H1 (cell line): ENCODE measurements at regions not wholly inside any gene's neighbourhood (a gene's known extent, or its start where the extent isn't known, plus 50 kb on each side); places are given as distances from the start of the nearest gene placed in this dataset.

Source experiments
- CTCF ChIA-PET: fragments of 300-600 bp; sonication (Branson Sonifier 250); formaldehyde crosslinking; loops from one replicate; lab custom pipeline; 2021; ENCODE audit not compliant: partially characterized antibody; lab: Charles Lee
- POLR2A ChIA-PET: fragments of 300-600 bp; sonication (Branson Sonifier 250); formaldehyde crosslinking; loops from one replicate; lab custom pipeline; 2021; ENCODE audit warnings: inconsistent platforms; ENCODE audit not compliant: partially characterized antibody; lab: Charles Lee
- DNase-seq, 2 experiments: peaks; one replicate each; pipeline versions ENCODE4 v3.0.0 to v3.0.0-alpha.2; 2010 to 2022; ENCODE audit warnings: low spot score in 2 of 2, low read depth in 1 of 2, mixed read lengths in 1 of 2
- FAIRE-seq: peaks from 2 replicates; lab custom pipeline; 2011; peaks lifted over from hg19 to GRCh38; lab: Jason Lieb, UNC
- H2AFZ ChIP-seq: 2 replicates; pipeline ENCODE4 v1.8.1; 2012; ENCODE audit warnings: low read length, inconsistent platforms
- H2AK5ac ChIP-seq: 2 replicates; pipeline ENCODE4 v1.6.1; 2013; ENCODE audit warnings: low read depth, low read length
- H2BK120ac ChIP-seq: replicated peaks from 2 replicates; pipeline ENCODE3; 2013; ENCODE audit warnings: low read depth, low read length, inconsistent platforms
- H2BK12ac ChIP-seq: 2 replicates; pipeline ENCODE4 v1.6.1; 2013; ENCODE audit warnings: low read depth, low read length
- H2BK15ac ChIP-seq: 2 replicates; pipeline ENCODE4 v1.6.1; 2013; ENCODE audit warnings: low read length
- H2BK20ac ChIP-seq: 2 replicates; pipeline ENCODE4 v1.6.1; 2013; ENCODE audit warnings: low read length
- H2BK5ac ChIP-seq: 2 replicates; pipeline ENCODE4 v1.6.1; 2013; ENCODE audit warnings: low read depth, low read length
- H3K14ac ChIP-seq: 2 replicates; pipeline ENCODE4 v1.6.1; 2013; ENCODE audit warnings: inconsistent platforms; ENCODE audit not compliant: insufficient read length
- H3K18ac ChIP-seq: 2 replicates; pipeline ENCODE4 v1.6.1; 2013; ENCODE audit warnings: low read length; ENCODE audit errors: extremely low read depth
- H3K23ac ChIP-seq: 2 replicates; pipeline ENCODE4 v1.6.1; 2013; ENCODE audit warnings: inconsistent platforms; ENCODE audit not compliant: insufficient read length
- H3K23me2 ChIP-seq: 2 replicates; pipeline ENCODE4 v1.6.1; 2013; ENCODE audit warnings: low read depth, low read length
- H3K27ac ChIP-seq: 2 replicates; pipeline ENCODE4 v1.6.1; 2011; ENCODE audit warnings: low read depth, low read length, inconsistent platforms
- H3K27me3 ChIP-seq, 4 experiments: replicated peaks in 1 of 4; 1 replicate in 1 of 4; 2 replicates in 3 of 4; pipeline versions ENCODE4 v1.6.1 to v1.8.1; 2011 to 2013; ENCODE audit warnings: low read length in 3 of 4, mild to moderate bottlenecking in 3 of 4, inconsistent platforms in 2 of 4, mixed read lengths in 2 of 4, moderate library complexity in 1 of 4; ENCODE audit not compliant: control insufficient read depth in 3 of 4, insufficient read depth in 3 of 4; ENCODE audit errors: extremely low read depth in 1 of 4
- H3K36me3 ChIP-seq, 4 experiments: 2 replicates each; pipeline versions ENCODE4 v1.6.1 to v1.8.1; 2011 to 2013; ENCODE audit warnings: mild to moderate bottlenecking in 4 of 4, low read length in 3 of 4, moderate library complexity in 2 of 4, control low read depth in 1 of 4, inconsistent platforms in 1 of 4; ENCODE audit not compliant: insufficient read depth in 4 of 4, control insufficient read depth in 2 of 4
- H3K4ac ChIP-seq: replicated peaks from 2 replicates; pipeline ENCODE3; 2013; ENCODE audit warnings: low read length, low read depth, mixed read lengths, inconsistent platforms; ENCODE audit not compliant: insufficient read length
- H3K4me1 ChIP-seq, 4 experiments: replicated peaks in 1 of 4; 1 replicate in 1 of 4; 2 replicates in 3 of 4; pipeline versions ENCODE4 v1.6.1 to v1.8.1; 2011 to 2013; ENCODE audit warnings: low read length in 3 of 4, inconsistent platforms in 2 of 4, mixed read lengths in 1 of 4; ENCODE audit not compliant: insufficient read depth in 4 of 4, control insufficient read depth in 3 of 4
- H3K4me2 ChIP-seq, 2 experiments: 2 replicates each; pipeline versions ENCODE4 v1.6.1 to v1.8.1; 2011 to 2013; ENCODE audit warnings: low read depth in 2 of 2, low read length in 2 of 2, control low read depth in 1 of 2, inconsistent platforms in 1 of 2, mild to moderate bottlenecking in 1 of 2; ENCODE audit not compliant: insufficient read depth in 1 of 2
- H3K4me3 ChIP-seq, 4 experiments: fragments of 200-600, 300-600 bp in 1 of 4; sonication (generic), shearing (Covaris generic), sonication (Bioruptor Twin) in 1 of 4; 2 replicates each; pipeline versions ENCODE4 v1.5.1 to v1.8.1; 2011 to 2016; ENCODE audit warnings: low read length in 4 of 4, low read depth in 3 of 4, control low read depth in 2 of 4, inconsistent platforms in 2 of 4, mild to moderate bottlenecking in 2 of 4, mixed read lengths in 1 of 4, moderate library complexity in 1 of 4; ENCODE audit not compliant: insufficient read depth in 2 of 4; ENCODE audit errors: extremely low read depth in 1 of 4
- H3K56ac ChIP-seq: replicated peaks from 2 replicates; pipeline ENCODE3; 2013; ENCODE audit warnings: low read depth, mild to moderate bottlenecking, mixed read lengths, low read length, inconsistent platforms; ENCODE audit not compliant: insufficient read length
- H3K79me1 ChIP-seq: 2 replicates; pipeline ENCODE4 v1.6.1; 2013; ENCODE audit warnings: low read depth, low read length, control low read depth
- H3K79me2 ChIP-seq, 2 experiments: 2 replicates each; pipeline versions ENCODE4 v1.6.1 to v1.8.1; 2012 to 2013; ENCODE audit warnings: low read length in 2 of 2, mild to moderate bottlenecking in 2 of 2, inconsistent platforms in 1 of 2; ENCODE audit not compliant: insufficient read depth in 2 of 2, control insufficient read depth in 1 of 2
- H3K9ac ChIP-seq, 4 experiments: replicated peaks in 1 of 4; 1 replicate in 1 of 4; 2 replicates in 3 of 4; pipeline versions ENCODE4 v1.6.1 to v1.8.1; 2011 to 2013; ENCODE audit warnings: low read depth in 3 of 4, low read length in 3 of 4, control low read depth in 2 of 4, mild to moderate bottlenecking in 2 of 4, moderate library complexity in 2 of 4, inconsistent platforms in 1 of 4; ENCODE audit errors: extremely low read depth in 1 of 4
- H3K9me3 ChIP-seq, 2 experiments: 2 replicates each; pipeline versions ENCODE4 v1.6.1 to v1.8.1; 2012 to 2013; ENCODE audit warnings: mild to moderate bottlenecking in 2 of 2, moderate library complexity in 2 of 2, control low read depth in 1 of 2, inconsistent platforms in 1 of 2, low read depth in 1 of 2, low read length in 1 of 2, mixed read lengths in 1 of 2; ENCODE audit not compliant: insufficient read depth in 2 of 2
- H4K20me1 ChIP-seq, 2 experiments: replicated peaks in 1 of 2; 2 replicates each; pipeline versions ENCODE3 to v1.8.1; 2011 to 2013; ENCODE audit warnings: inconsistent platforms in 2 of 2, low read length in 2 of 2, mild to moderate bottlenecking in 1 of 2; ENCODE audit not compliant: insufficient read depth in 2 of 2, control insufficient read depth in 1 of 2
- H4K5ac ChIP-seq: 2 replicates; pipeline ENCODE4 v1.6.1; 2013; ENCODE audit warnings: low read length, low read depth, mixed read lengths, inconsistent platforms; ENCODE audit not compliant: insufficient read length
- H4K8ac ChIP-seq: 2 replicates; pipeline ENCODE4 v1.8.0; 2013; ENCODE audit warnings: mild to moderate bottlenecking, moderate library complexity, low read length, inconsistent platforms; ENCODE audit not compliant: insufficient read depth; ENCODE audit errors: extremely low read depth
- H4K91ac ChIP-seq: replicated peaks from 2 replicates; pipeline ENCODE3; 2013; ENCODE audit warnings: low read length, mixed read lengths, inconsistent platforms; ENCODE audit not compliant: insufficient read length
- ATF2 ChIP-seq: IDR thresholded peaks from 2 replicates; pipeline ENCODE4 v1.6.1; 2012; ENCODE audit warnings: low read length, inconsistent platforms
- BCL11A ChIP-seq, 2 experiments: IDR thresholded peaks; one replicate each; pipeline ENCODE4 v1.6.1; 2011; ENCODE audit warnings: low read depth in 2 of 2, low read length in 2 of 2, mild to moderate bottlenecking in 2 of 2
- CBX5 ChIP-seq: fragments of 300-800, 300-1000 bp; sonication (generic); IDR thresholded peaks from 2 replicates; pipeline ENCODE4 v1.7.1; 2016; ENCODE audit warnings: antibody characterized with exemption, low read length, low read depth
- CEBPB ChIP-seq: IDR thresholded peaks from 2 replicates; pipeline ENCODE4 v1.6.1; 2012; ENCODE audit warnings: low read depth, low read length
- EGR1 ChIP-seq: IDR thresholded peaks from 2 replicates; pipeline ENCODE4 v1.6.1; 2011; ENCODE audit warnings: low read depth, low read length, borderline replicate concordance
- GTF2F1 ChIP-seq: IDR thresholded peaks from 2 replicates; pipeline ENCODE4 v1.6.1; 2012; ENCODE audit warnings: low read depth, low read length, improper control_type of control experiment, borderline replicate concordance
- MAX ChIP-seq: IDR thresholded peaks from 2 replicates; pipeline ENCODE4 v1.6.1; 2012; ENCODE audit warnings: inconsistent platforms
- PHF8 ChIP-seq: fragments of 200-600 bp; sonication (generic); conservative IDR thresholded peaks from 2 replicates; pipeline ENCODE4 v1.7.1; 2012; ENCODE audit warnings: low read depth, mild to moderate bottlenecking, inconsistent platforms, low read length, moderate library complexity
- POU5F1 ChIP-seq: IDR thresholded peaks from 2 replicates; pipeline ENCODE4 v1.6.1; 2011; ENCODE audit warnings: low read depth, mild to moderate bottlenecking, low read length, moderate library complexity
- SIRT6 ChIP-seq: IDR thresholded peaks from one replicate; pipeline ENCODE4 v1.7.1; 2012; ENCODE audit warnings: low read length, inconsistent platforms
- SIX5 ChIP-seq: IDR thresholded peaks from 2 replicates; pipeline ENCODE4 v1.6.1; 2011; ENCODE audit warnings: mild to moderate bottlenecking, low read depth, low read length
- SP4 ChIP-seq: IDR thresholded peaks from 2 replicates; pipeline ENCODE4 v1.6.1; 2012; ENCODE audit warnings: low read length, inconsistent platforms
- SRF ChIP-seq: IDR thresholded peaks from 2 replicates; pipeline ENCODE4 v1.6.1; 2011; ENCODE audit warnings: mild to moderate bottlenecking, low read depth, low read length, moderate library complexity
- TAF1 ChIP-seq: IDR thresholded peaks from 2 replicates; pipeline ENCODE4 v1.6.1; 2011; ENCODE audit warnings: mild to moderate bottlenecking, low read depth, low read length
- WGBS, 2 experiments: shearing (Covaris generic) in 1 of 2; methylation state at CpG; one replicate each; pipeline versions ENCODE4 v1.1.6 to v1.1.7; 2013 to 2015; ENCODE audit warnings: low lambda C conversion rate in 2 of 2, mixed read lengths in 2 of 2, inconsistent platforms in 1 of 2, low coverage in 1 of 2, missing lambda C conversion rate in 1 of 2; ENCODE audit not compliant: insufficient replicate concordance in 2 of 2, insufficient coverage in 1 of 2, insufficient read length in 1 of 2; ENCODE audit errors: extremely low coverage in 1 of 2, missing lambda C conversion rate in 1 of 2; 5-methylcytosine and 5-hydroxymethylcytosine counted together

DNA sequence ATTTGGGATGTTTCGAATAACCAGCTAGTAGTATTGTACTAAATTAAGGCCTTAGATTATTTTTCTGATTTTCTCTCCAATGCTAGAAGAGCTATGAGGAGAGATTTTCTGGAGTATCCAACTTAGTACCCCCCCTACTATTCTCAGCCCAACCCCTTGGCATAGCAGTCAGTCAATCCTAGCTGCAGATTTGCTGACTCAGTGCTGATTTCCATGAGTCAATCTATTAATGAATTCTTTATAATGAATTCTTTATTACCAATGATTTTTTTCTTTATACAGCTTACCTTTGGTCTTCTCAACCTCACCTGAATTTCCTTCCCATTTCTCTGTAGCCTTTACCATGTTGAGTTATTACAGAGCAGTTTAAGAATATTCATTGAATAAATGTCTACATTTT, 192.8 kb upstream of the ETAA1 start:
- DNase-seq: no peak
- no peak overlapping the region for H4K5ac ChIP-seq
- no peak overlapping the region for H2AFZ ChIP-seq
- no peaks in the 10 kb centered on the region for H4K20me1 ChIP-seq
- ChIA-PET CTCF (interaction anchor here (1.0 kb wide), 1 partner anchor 42 kb away, joined by 4 read pairs; no protein-coding TSS in a partner anchor), POLR2A (no interaction called here)
- H3K9ac ChIP-seq: no peak overlapping the region
- no peak overlapping the region for H2BK120ac ChIP-seq
- H3K36me3 ChIP-seq: no peaks in the 10 kb centered on the region
- H2BK5ac ChIP-seq: no peak overlapping the region
- H3K4me3 ChIP-seq: no peak overlapping the region
- H2BK20ac ChIP-seq: no peak overlapping the region
- H3K27me3 ChIP-seq: no peaks in the 10 kb centered on the region
- H3K27ac ChIP-seq: no peak overlapping the region
- no peak overlapping the region for H3K56ac ChIP-seq
- 75% methylated on average over 1 of the region's 1 CpG; no CpG with 5 or more reads in 1 of the 2 experiments for WGBS, 2 experiments
- no peak overlapping the region for H4K8ac ChIP-seq
- no peaks in the 10 kb centered on the region for H3K9me3 ChIP-seq
- no peak overlapping the region for H4K91ac ChIP-seq
- H2BK15ac ChIP-seq: no peak overlapping the region
- H3K18ac ChIP-seq: no peak overlapping the region
- no peak overlapping the region for H3K23ac ChIP-seq
- no peak overlapping the region for H3K4me2 ChIP-seq
- no peak overlapping the region for H2BK12ac ChIP-seq
- H3K79me2 ChIP-seq: no peaks in the 10 kb centered on the region
- no peaks in the 10 kb centered on the region for H3K79me1 ChIP-seq
- no peak overlapping the region for H3K14ac ChIP-seq
- H2AK5ac ChIP-seq: no peak overlapping the region
- H3K4me1 ChIP-seq: peaks cover 0 to 3% (median 0%) of the 10 kb centered on the region in 4 experiments; a peak in 1 of 7 replicates
- FAIRE-seq: no peak
- H3K4ac ChIP-seq: no peak overlapping the region
- no peaks in the 10 kb centered on the region for H3K23me2 ChIP-seq
- TF ChIP-seq BCL11A (IDR thresholded peaks at IDR 0.05; ENCODE audit: low read depth in 2 of 2, low read length in 2 of 2) (no peak), CEBPB (no peak), SIRT6 (no peak), SIX5 (no peak), EGR1 (no peak), PHF8 (no peak), GTF2F1 (no peak), SRF (no peak), POU5F1 (no peak), MAX (no peak), SP4 (no peak), CBX5 (no peak), ATF2 (no peak), TAF1 (no peak)
